Suprapubic skin (tissue), 3 donors: ENCODE measurements at regions not wholly inside any gene's neighbourhood (a gene's known extent, or its start where the extent isn't known, plus 50 kb on each side); places are given as distances from the start of the nearest gene placed in this dataset.
"Not testable (repeated sequence)": the region's sequence is repeated elsewhere in the genome, so short reads cannot be mapped to it uniquely, and the experiment has no call there.

Source experiments
- POLR2A ChIP-seq, 2 donors: fragments of 450-650 bp; IDR thresholded peaks; one replicate each; pipeline ENCODE4 v1.6.1; 2017; ENCODE audit warnings: antibody characterized with exemption in 2 of 2, mild to moderate bottlenecking in 2 of 2, moderate library complexity in 2 of 2
- TF ChIP-seq, protein P1 (sequence below), 2 donors: fragments of 200-600 bp in 1 of 2; fragments of 450-650 bp in 1 of 2; sonication (generic) in 1 of 2; IDR thresholded peaks; one replicate each; pipeline ENCODE4 v1.5.1; 2016 to 2019; ENCODE audit warnings: antibody characterized with exemption in 2 of 2, mild to moderate bottlenecking in 1 of 2, moderate library complexity in 1 of 2

- TF ChIP-seq, protein P1, sequence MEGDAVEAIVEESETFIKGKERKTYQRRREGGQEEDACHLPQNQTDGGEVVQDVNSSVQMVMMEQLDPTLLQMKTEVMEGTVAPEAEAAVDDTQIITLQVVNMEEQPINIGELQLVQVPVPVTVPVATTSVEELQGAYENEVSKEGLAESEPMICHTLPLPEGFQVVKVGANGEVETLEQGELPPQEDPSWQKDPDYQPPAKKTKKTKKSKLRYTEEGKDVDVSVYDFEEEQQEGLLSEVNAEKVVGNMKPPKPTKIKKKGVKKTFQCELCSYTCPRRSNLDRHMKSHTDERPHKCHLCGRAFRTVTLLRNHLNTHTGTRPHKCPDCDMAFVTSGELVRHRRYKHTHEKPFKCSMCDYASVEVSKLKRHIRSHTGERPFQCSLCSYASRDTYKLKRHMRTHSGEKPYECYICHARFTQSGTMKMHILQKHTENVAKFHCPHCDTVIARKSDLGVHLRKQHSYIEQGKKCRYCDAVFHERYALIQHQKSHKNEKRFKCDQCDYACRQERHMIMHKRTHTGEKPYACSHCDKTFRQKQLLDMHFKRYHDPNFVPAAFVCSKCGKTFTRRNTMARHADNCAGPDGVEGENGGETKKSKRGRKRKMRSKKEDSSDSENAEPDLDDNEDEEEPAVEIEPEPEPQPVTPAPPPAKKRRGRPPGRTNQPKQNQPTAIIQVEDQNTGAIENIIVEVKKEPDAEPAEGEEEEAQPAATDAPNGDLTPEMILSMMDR (IDR thresholded peaks at IDR 0.05), result not testable (repeated sequence)
- not testable (repeated sequence) for TF ChIP-seq POLR2A (IDR thresholded peaks at IDR 0.05)
Measured at GRCh38 chr11:69221636-69222035, 65.9 kb downstream of the SMIM38 start.
